HTR-8/SVneo (cell line): ENCODE measurements at regions not wholly inside any gene's neighbourhood (a gene's known extent, or its start where the extent isn't known, plus 50 kb on each side); places are given as distances from the start of the nearest gene placed in this dataset.

Source experiments
- DNase-seq: peaks from one replicate; pipeline ENCODE4 v3.0.0; 2011; ENCODE audit warnings: low spot score, mixed read lengths; ENCODE audit not compliant: insufficient read length
- FAIRE-seq: peaks from 2 replicates; lab custom pipeline; 2011; peaks lifted over from hg19 to GRCh38; lab: Jason Lieb, UNC

GRCh38 chr2:37586663-37587317 lies 84.7 kb downstream of the CDC42EP3 start:
- FAIRE-seq (no peak), DNase-seq (no peak)

- FAIRE-seq (no peak), DNase-seq (no peak)
Observed at GRCh38 chr2:37587817-37588216, 83.6 kb downstream of the CDC42EP3 start.

GRCh38 chr2:37588316-37588777 lies 83.1 kb downstream of the CDC42EP3 start:
- FAIRE-seq (no peak), DNase-seq (no peak)

GRCh38 chr2:37589298-37589697 lies 82.1 kb downstream of the CDC42EP3 start:
- DNase-seq (no peak), FAIRE-seq (no peak)

GRCh38 chr2:37590119-37590571 lies 81.3 kb downstream of the CDC42EP3 start:
- FAIRE-seq (peak; percentile 16), DNase-seq (peak; percentile 75)
